Heart right ventricle (tissue), 16 donors: ENCODE measurements at regions not wholly inside any gene's neighbourhood (a gene's known extent, or its start where the extent isn't known, plus 50 kb on each side); places are given as distances from the start of the nearest gene placed in this dataset.
"Not testable (repeated sequence)": the region's sequence is repeated elsewhere in the genome, so short reads cannot be mapped to it uniquely, and the experiment has no call there.

Experiments used
- ATAC-seq, 8 donors: fragments of 200-7000 bp; cut with Tn5 transposase; one replicate each; pipeline ENCODE4 v1.9.1; 2020; ENCODE audit warnings: mild to moderate bottlenecking in 8 of 8, moderate library complexity in 8 of 8, moderate number of reproducible peaks in 1 of 8
- DNase-seq, 2 donors: peaks; one replicate each; pipeline ENCODE4 v3.0.0-alpha.2; 2020
- H3K27ac ChIP-seq, 10 donors: fragments of 200-600 bp; sonication (generic) in 2 of 10; one replicate each; pipeline versions ENCODE4 v1.5.0 to v1.8.0; 2020 to 2022; ENCODE audit warnings: mild to moderate bottlenecking in 3 of 10
- H3K27me3 ChIP-seq, 7 donors: fragments of 200-600 bp; one replicate each; pipeline ENCODE4 v1.8.0; 2021 to 2022; ENCODE audit warnings: mild to moderate bottlenecking in 2 of 7
- H3K36me3 ChIP-seq, 9 donors: fragments of 200-600 bp; sonication (generic) in 1 of 9; one replicate each; pipeline versions ENCODE4 v1.5.0 to v1.8.0; 2020 to 2022; ENCODE audit warnings: mild to moderate bottlenecking in 2 of 9
- H3K4me1 ChIP-seq, 9 donors: fragments of 200-600 bp; sonication (generic) in 1 of 9; one replicate each; pipeline versions ENCODE4 v1.5.0 to v1.8.0; 2020 to 2022; ENCODE audit warnings: mild to moderate bottlenecking in 4 of 9
- H3K4me3 ChIP-seq, 10 donors: fragments of 200-600 bp; sonication (generic) in 2 of 10; one replicate each; pipeline versions ENCODE4 v1.5.0 to v1.8.0; 2020 to 2022; ENCODE audit warnings: mild to moderate bottlenecking in 7 of 10, moderate library complexity in 2 of 10
- H3K9me3 ChIP-seq, 11 donors: fragments of 200-600 bp in 10 of 11; sonication (generic) in 2 of 11; one replicate each; pipeline versions ENCODE4 v1.5.0 to v1.8.0; 2013 to 2022; ENCODE audit warnings: mild to moderate bottlenecking in 2 of 11, control low read depth in 1 of 11, moderate library complexity in 1 of 11
- CTCF ChIP-seq, 9 donors: fragments of 200-600 bp; sonication (generic) in 2 of 9; IDR thresholded peaks; one replicate each; pipeline versions ENCODE4 v1.5.0 to v1.8.0; 2021 to 2022; ENCODE audit warnings: antibody characterized with exemption in 9 of 9, mild to moderate bottlenecking in 5 of 9, moderate library complexity in 1 of 9
- WGBS, 2 donors: extraction: QIAGEN DNeasy Blood & Tissue Kit; methylation state at CpG; one replicate each; pipeline ENCODE4 v1.1.7; 2013; ENCODE audit warnings: inconsistent platforms in 1 of 2; 5-methylcytosine and 5-hydroxymethylcytosine counted together
- intact Hi-C, 10 donors: fragments of 100-400 bp; cut with DNase I; formaldehyde crosslinking; loops; one replicate each; pipeline versions ENCODE4 v1.11.1 to v1.14.2; 2022
- donor health status: Arrhythmogenic right ventricular cardiomyopathy.
- donor health status: ischemic (EF 13 %, LVEDD 7.1; RV severe dilation, severe dysfunction).
- donor health status: healthy with polysubstance abuse.
- donor health status: DM: no; HTN: yes; CAD: no.
- donor health status: DM: no; HTN: no; CAD: no.
- donor health status: ischemic (EF 25% LVEDD 6.9; RV normal size, moderate dysfunction).
- donor health status: ischemic (EF 25% LVEDD 5.7; RV mildly dilated, moderate dysfunction).
- donor health status: healthy.
- donor health status: DM: yes; HTN: yes; CAD: no.
- donor health status: Ischemic cardiomyopathy.
- donor health status: ischemic (EF 35%, LVEDD 5.7; RV mildly dilated, moderate dysfunction).
- donor health status: nonischemic (EF 11% LVEDD 7.7; RV severe dilation, severe dysfunction).
- donor health status: DM: yes; HTN: yes; CAD: no.
- donor health status: PGD.
- donor health status: ischemic (EF 29% LVEDD 5.4; RV normal size, mild dysfunction).
- donor health status: nonischemic (EF 23%, LVEDD 6.1; RV moderate dilation, normal function).

- Histone ChIP-seq H3K27ac (no peak overlapping the region), H3K9me3 (peaks cover 0 to 42% (median 11%) of the 10 kb centered on the region in 11 donors), H3K4me1 (no peaks in the 10 kb centered on the region), H3K4me3 (no peak overlapping the region), H3K36me3 (no peaks in the 10 kb centered on the region), H3K27me3 (no peaks in the 10 kb centered on the region)
- no peak for DNase-seq
- TF ChIP-seq CTCF (IDR thresholded peaks at IDR 0.05), result no peak
- intact Hi-C loops, result no loop called here
- WGBS, 2 donors, result 95 to 100% methylated on average over 1 of the region's 1 CpG
- no peak for ATAC-seq
Observed at GRCh38 chr2:57408587-57408986, 638.0 kb upstream of the VRK2 start.

- TF ChIP-seq CTCF (IDR thresholded peaks at IDR 0.05), result no peak
- Histone ChIP-seq H3K36me3 (no peaks in the 10 kb centered on the region), H3K4me3 (no peak overlapping the region), H3K27ac (no peak overlapping the region), H3K4me1 (no peaks in the 10 kb centered on the region), H3K9me3 (peaks cover 0 to 29% (median 14%) of the 10 kb centered on the region in 11 donors), H3K27me3 (no peaks in the 10 kb centered on the region)
- DNase-seq (no peak), ATAC-seq (no peak)
- intact Hi-C loops, result no loop called here
- 80 to 87% methylated on average over 4 of the region's 4 CpGs for WGBS, 2 donors
Observed at GRCh38 chr2:57417007-57417406, 629.6 kb upstream of the VRK2 start.

GRCh38 chr2:57418859-57419346 lies 627.7 kb upstream of the VRK2 start:
- ATAC-seq, H3K27me3 ChIP-seq, H3K36me3 ChIP-seq, H3K4me3 ChIP-seq, intact Hi-C loops, H3K4me1 ChIP-seq, DNase-seq, H3K27ac ChIP-seq: not testable (repeated sequence)
- peaks cover 0 to 16% (median 1%) of the 10 kb centered on the region in 11 donors for H3K9me3 ChIP-seq
- WGBS, 2 donors, result 77 to 80% methylated on average over 14 of the region's 14 CpGs

GRCh38 chr2:57429831-57430230 lies 616.8 kb upstream of the VRK2 start:
- intact Hi-C loops, result no loop called here
- no peaks in the 10 kb centered on the region for H3K9me3 ChIP-seq
- H3K27me3 ChIP-seq, result no peaks in the 10 kb centered on the region
- H3K4me1 ChIP-seq, result peaks cover 0 to 10% (median 0%) of the 10 kb centered on the region in 9 donors
- no peak for TF ChIP-seq CTCF (IDR thresholded peaks at IDR 0.05)
- H3K36me3 ChIP-seq, result no peaks in the 10 kb centered on the region
- DNase-seq (no peak), ATAC-seq (no peak)
- 42 to 47% methylated on average over 1 of the region's 1 CpG for WGBS, 2 donors
- H3K27ac ChIP-seq, result no peak overlapping the region
- no peak overlapping the region for H3K4me3 ChIP-seq

GRCh38 chr2:57432528-57432927 lies 614.1 kb upstream of the VRK2 start:
- TF ChIP-seq CTCF (IDR thresholded peaks at IDR 0.05), result no peak
- ATAC-seq (no peak), DNase-seq (no peak)
- Histone ChIP-seq H3K27ac (no peak overlapping the region), H3K4me1 (peaks cover 0 to 10% (median 0%) of the 10 kb centered on the region in 9 donors), H3K36me3 (no peaks in the 10 kb centered on the region), H3K9me3 (no peaks in the 10 kb centered on the region), H3K27me3 (no peaks in the 10 kb centered on the region), H3K4me3 (no peak overlapping the region)
- intact Hi-C loops, result no loop called here
- 56 to 61% methylated on average over 1 of the region's 1 CpG for WGBS, 2 donors
